GM12878 (cell line): ENCODE measurements at regions not wholly inside any gene's neighbourhood (a gene's known extent, or its start where the extent isn't known, plus 50 kb on each side); places are given as distances from the start of the nearest gene placed in this dataset.

Source experiments
- CBFB ChIP-seq: IDR thresholded peaks from 2 replicates; pipeline ENCODE4 v1.6.1; 2016; ENCODE audit warnings: antibody characterized with exemption, low read depth
- EGR1 ChIP-seq, 2 experiments: IDR thresholded peaks; 1 replicate in 1 of 2; 2 replicates in 1 of 2; pipeline ENCODE4 v1.6.1; 2011 to 2012; ENCODE audit warnings: low read depth in 2 of 2, low read length in 2 of 2, borderline replicate concordance in 1 of 2, mild to moderate bottlenecking in 1 of 2, moderate library complexity in 1 of 2
- EP300 ChIP-seq, 2 experiments: fragments of 150-350 bp in 1 of 2; IDR thresholded peaks; 2 replicates each; pipeline ENCODE4 v1.6.1; 2011 to 2012; ENCODE audit warnings: low read depth in 2 of 2, low read length in 2 of 2, borderline replicate concordance in 1 of 2, improper control_type of control experiment in 1 of 2, inconsistent platforms in 1 of 2; ENCODE audit not compliant: control insufficient read depth in 1 of 2
- ESRRA ChIP-seq: IDR thresholded peaks from 2 replicates; pipeline ENCODE4 v1.6.1; 2012; ENCODE audit warnings: mild to moderate bottlenecking, low read length, improper control_type of control experiment
- FOS ChIP-seq: IDR thresholded peaks from 3 replicates; pipeline ENCODE4 v1.6.1; 2011; ENCODE audit warnings: borderline replicate concordance; ENCODE audit not compliant: insufficient read length; ENCODE audit errors: extremely low read depth
- NBN ChIP-seq: fragments of 450-650 bp; IDR thresholded peaks from 2 replicates; pipeline ENCODE4 v1.6.1; 2016
- RAD51 ChIP-seq: fragments of 450-650 bp; IDR thresholded peaks from 2 replicates; pipeline ENCODE4 v1.6.1; 2016; ENCODE audit warnings: moderate library complexity, mild to moderate bottlenecking, inconsistent platforms
- RBBP5 ChIP-seq: fragments of 200-600 bp; sonication (generic); conservative IDR thresholded peaks from 2 replicates; pipeline ENCODE4 v1.6.1; 2016
- SMC3 ChIP-seq: IDR thresholded peaks from 2 replicates; pipeline ENCODE4 v1.6.1; 2011; ENCODE audit warnings: low read length, improper control_type of control experiment, borderline replicate concordance
- YY1 ChIP-seq: IDR thresholded peaks from 2 replicates; pipeline ENCODE4 v1.6.1; 2011; ENCODE audit warnings: low read depth, mild to moderate bottlenecking, low read length
- TF ChIP-seq, protein P1 (sequence below), 3 experiments: IDR thresholded peaks in 2 of 3; conservative IDR thresholded peaks in 1 of 3; 2 replicates each; pipeline ENCODE4 v1.5.1; 2011; ENCODE audit warnings: low read depth in 3 of 3, low read length in 3 of 3, mild to moderate bottlenecking in 3 of 3, control low read depth in 2 of 3, moderate library complexity in 2 of 3, inconsistent platforms in 1 of 3, mixed read lengths in 1 of 3; ENCODE audit not compliant: control insufficient read depth in 2 of 3, insufficient read depth in 1 of 3; ENCODE audit errors: extremely low read depth in 1 of 3
- TF ChIP-seq, protein P2 (sequence below): IDR thresholded peaks from 2 replicates; pipeline ENCODE4 v1.6.1; 2012; ENCODE audit warnings: mild to moderate bottlenecking, low read depth, low read length
- TF ChIP-seq, protein P3 (sequence below): fragments of 450-650 bp; IDR thresholded peaks from 2 replicates; pipeline ENCODE4 v1.6.1; 2018; ENCODE audit warnings: mild to moderate bottlenecking, low read depth, moderate library complexity; ENCODE audit not compliant: partially characterized antibody
- TF ChIP-seq, protein P4 (sequence below): IDR thresholded peaks from 2 replicates; pipeline ENCODE4 v1.6.1; 2011; ENCODE audit warnings: mild to moderate bottlenecking, low read depth, low read length, moderate library complexity; ENCODE audit not compliant: insufficient replicate concordance

DNA sequence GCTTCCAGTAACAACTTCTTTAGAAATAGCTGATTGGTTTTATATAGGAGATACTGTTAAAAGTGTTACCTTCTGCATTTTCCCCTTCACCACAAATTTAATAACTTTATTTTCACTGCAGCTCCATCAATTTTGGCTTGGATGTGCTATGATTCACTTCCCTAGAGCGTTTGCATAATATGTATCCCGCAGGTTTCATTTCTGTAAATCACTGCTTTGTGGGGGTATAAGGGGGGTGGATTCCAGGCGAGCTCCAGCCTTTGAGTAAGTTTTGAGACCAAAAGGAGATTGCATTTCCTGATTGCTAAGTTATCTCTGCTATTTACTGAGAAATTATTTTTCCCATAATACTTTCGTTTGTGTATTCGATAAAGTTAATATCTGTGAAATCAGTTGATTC is 232.6 kb downstream of the TBL1XR1 start:
- TF ChIP-seq RAD51 (no peak), FOS (no peak), EP300 (IDR thresholded peaks at IDR 0.05; ENCODE audit: borderline replicate concordance in 1 of 2, control insufficient read depth in 1 of 2, low read depth in 2 of 2, low read length in 2 of 2) (no peak), CBFB (no peak), SMC3 (no peak), YY1 (no peak), RBBP5 (no peak), EGR1 (IDR thresholded peaks at IDR 0.05; ENCODE audit: borderline replicate concordance in 1 of 2, low read depth in 2 of 2, low read length in 2 of 2) (no peak), ESRRA (no peak), NBN (no peak)
- TF ChIP-seq, protein P1, sequence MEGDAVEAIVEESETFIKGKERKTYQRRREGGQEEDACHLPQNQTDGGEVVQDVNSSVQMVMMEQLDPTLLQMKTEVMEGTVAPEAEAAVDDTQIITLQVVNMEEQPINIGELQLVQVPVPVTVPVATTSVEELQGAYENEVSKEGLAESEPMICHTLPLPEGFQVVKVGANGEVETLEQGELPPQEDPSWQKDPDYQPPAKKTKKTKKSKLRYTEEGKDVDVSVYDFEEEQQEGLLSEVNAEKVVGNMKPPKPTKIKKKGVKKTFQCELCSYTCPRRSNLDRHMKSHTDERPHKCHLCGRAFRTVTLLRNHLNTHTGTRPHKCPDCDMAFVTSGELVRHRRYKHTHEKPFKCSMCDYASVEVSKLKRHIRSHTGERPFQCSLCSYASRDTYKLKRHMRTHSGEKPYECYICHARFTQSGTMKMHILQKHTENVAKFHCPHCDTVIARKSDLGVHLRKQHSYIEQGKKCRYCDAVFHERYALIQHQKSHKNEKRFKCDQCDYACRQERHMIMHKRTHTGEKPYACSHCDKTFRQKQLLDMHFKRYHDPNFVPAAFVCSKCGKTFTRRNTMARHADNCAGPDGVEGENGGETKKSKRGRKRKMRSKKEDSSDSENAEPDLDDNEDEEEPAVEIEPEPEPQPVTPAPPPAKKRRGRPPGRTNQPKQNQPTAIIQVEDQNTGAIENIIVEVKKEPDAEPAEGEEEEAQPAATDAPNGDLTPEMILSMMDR (IDR thresholded peaks at IDR 0.05 in 2 of 3, conservative IDR thresholded peaks at IDR 0.05 in 1 of 3; ENCODE audit: control insufficient read depth in 2 of 3, extremely low read depth in 1 of 3, insufficient read depth in 1 of 3, low read depth in 3 of 3, low read length in 3 of 3): no peak
- TF ChIP-seq, protein P2, sequence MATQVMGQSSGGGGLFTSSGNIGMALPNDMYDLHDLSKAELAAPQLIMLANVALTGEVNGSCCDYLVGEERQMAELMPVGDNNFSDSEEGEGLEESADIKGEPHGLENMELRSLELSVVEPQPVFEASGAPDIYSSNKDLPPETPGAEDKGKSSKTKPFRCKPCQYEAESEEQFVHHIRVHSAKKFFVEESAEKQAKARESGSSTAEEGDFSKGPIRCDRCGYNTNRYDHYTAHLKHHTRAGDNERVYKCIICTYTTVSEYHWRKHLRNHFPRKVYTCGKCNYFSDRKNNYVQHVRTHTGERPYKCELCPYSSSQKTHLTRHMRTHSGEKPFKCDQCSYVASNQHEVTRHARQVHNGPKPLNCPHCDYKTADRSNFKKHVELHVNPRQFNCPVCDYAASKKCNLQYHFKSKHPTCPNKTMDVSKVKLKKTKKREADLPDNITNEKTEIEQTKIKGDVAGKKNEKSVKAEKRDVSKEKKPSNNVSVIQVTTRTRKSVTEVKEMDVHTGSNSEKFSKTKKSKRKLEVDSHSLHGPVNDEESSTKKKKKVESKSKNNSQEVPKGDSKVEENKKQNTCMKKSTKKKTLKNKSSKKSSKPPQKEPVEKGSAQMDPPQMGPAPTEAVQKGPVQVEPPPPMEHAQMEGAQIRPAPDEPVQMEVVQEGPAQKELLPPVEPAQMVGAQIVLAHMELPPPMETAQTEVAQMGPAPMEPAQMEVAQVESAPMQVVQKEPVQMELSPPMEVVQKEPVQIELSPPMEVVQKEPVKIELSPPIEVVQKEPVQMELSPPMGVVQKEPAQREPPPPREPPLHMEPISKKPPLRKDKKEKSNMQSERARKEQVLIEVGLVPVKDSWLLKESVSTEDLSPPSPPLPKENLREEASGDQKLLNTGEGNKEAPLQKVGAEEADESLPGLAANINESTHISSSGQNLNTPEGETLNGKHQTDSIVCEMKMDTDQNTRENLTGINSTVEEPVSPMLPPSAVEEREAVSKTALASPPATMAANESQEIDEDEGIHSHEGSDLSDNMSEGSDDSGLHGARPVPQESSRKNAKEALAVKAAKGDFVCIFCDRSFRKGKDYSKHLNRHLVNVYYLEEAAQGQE: no peak
- TF ChIP-seq, protein P3, sequence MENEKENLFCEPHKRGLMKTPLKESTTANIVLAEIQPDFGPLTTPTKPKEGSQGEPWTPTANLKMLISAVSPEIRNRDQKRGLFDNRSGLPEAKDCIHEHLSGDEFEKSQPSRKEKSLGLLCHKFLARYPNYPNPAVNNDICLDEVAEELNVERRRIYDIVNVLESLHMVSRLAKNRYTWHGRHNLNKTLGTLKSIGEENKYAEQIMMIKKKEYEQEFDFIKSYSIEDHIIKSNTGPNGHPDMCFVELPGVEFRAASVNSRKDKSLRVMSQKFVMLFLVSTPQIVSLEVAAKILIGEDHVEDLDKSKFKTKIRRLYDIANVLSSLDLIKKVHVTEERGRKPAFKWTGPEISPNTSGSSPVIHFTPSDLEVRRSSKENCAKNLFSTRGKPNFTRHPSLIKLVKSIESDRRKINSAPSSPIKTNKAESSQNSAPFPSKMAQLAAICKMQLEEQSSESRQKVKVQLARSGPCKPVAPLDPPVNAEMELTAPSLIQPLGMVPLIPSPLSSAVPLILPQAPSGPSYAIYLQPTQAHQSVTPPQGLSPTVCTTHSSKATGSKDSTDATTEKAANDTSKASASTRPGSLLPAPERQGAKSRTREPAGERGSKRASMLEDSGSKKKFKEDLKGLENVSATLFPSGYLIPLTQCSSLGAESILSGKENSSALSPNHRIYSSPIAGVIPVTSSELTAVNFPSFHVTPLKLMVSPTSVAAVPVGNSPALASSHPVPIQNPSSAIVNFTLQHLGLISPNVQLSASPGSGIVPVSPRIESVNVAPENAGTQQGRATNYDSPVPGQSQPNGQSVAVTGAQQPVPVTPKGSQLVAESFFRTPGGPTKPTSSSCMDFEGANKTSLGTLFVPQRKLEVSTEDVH: no peak
- TF ChIP-seq, protein P4, sequence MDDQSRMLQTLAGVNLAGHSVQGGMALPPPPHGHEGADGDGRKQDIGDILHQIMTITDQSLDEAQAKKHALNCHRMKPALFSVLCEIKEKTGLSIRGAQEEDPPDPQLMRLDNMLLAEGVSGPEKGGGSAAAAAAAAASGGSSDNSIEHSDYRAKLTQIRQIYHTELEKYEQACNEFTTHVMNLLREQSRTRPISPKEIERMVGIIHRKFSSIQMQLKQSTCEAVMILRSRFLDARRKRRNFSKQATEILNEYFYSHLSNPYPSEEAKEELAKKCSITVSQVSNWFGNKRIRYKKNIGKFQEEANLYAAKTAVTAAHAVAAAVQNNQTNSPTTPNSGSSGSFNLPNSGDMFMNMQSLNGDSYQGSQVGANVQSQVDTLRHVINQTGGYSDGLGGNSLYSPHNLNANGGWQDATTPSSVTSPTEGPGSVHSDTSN: no peak
